Suppressor macrophage treated with lipopolysaccharide for 1 hour (primary cell): ENCODE measurements at regions not wholly inside any gene's neighbourhood (a gene's known extent, or its start where the extent isn't known, plus 50 kb on each side); places are given as distances from the start of the nearest gene placed in this dataset.
"Not testable (repeated sequence)": the region's sequence is repeated elsewhere in the genome, so short reads cannot be mapped to it uniquely, and the experiment has no call there.

Source experiments
- DNase-seq, 3 donors: peaks; one replicate each; pipeline ENCODE4 v3.0.0-alpha.2; 2020 to 2022

GRCh38 chr1:817071-817599, 106.6 kb upstream of the SAMD11 start:
- DNase-seq: peak; percentile 79 to 94 (median 92)

GRCh38 chr1:817658-818617, 105.8 kb upstream of the SAMD11 start:
- not testable (repeated sequence) for DNase-seq

GRCh38 chr1:818618-819291, 105.0 kb upstream of the SAMD11 start:
- no peak for DNase-seq

GRCh38 chr1:820962-821361, 102.8 kb upstream of the SAMD11 start:
- no peak for DNase-seq

- DNase-seq: peak in 1 of 3 donors; percentile 12
Measured at GRCh38 chr1:826808-827207, 96.9 kb upstream of the SAMD11 start.

GRCh38 chr1:827211-828063, 96.3 kb upstream of the SAMD11 start:
- peak; percentile 95 to 98 (median 96) for DNase-seq

- DNase-seq: not testable (repeated sequence)
Measured at GRCh38 chr1:829324-829723, 94.4 kb upstream of the SAMD11 start.

GRCh38 chr1:829932-830331, 93.8 kb upstream of the SAMD11 start:
- not testable (repeated sequence) for DNase-seq

- DNase-seq: not testable (repeated sequence)
Measured at GRCh38 chr1:830750-831149, 93.0 kb upstream of the SAMD11 start.

GRCh38 chr1:831522-831921, 92.2 kb upstream of the SAMD11 start:
- DNase-seq: no peak

- no peak for DNase-seq
Measured at GRCh38 chr1:832136-832535, 91.6 kb upstream of the SAMD11 start.

GRCh38 chr1:833226-833625, 90.5 kb upstream of the SAMD11 start:
- DNase-seq: not testable (repeated sequence)

GRCh38 chr1:835509-835908, 88.2 kb upstream of the SAMD11 start:
- DNase-seq: not testable (repeated sequence)

- not testable (repeated sequence) for DNase-seq
Measured at GRCh38 chr1:837601-838000, 86.1 kb upstream of the SAMD11 start.

- not testable (repeated sequence) for DNase-seq
Measured at GRCh38 chr1:838291-838690, 85.4 kb upstream of the SAMD11 start.

- DNase-seq: not testable (repeated sequence)
Measured at GRCh38 chr1:840592-840991, 83.1 kb upstream of the SAMD11 start.

- not testable (repeated sequence) for DNase-seq
Measured at GRCh38 chr1:841671-842425, 81.9 kb upstream of the SAMD11 start.

GRCh38 chr1:842799-843198, 80.9 kb upstream of the SAMD11 start:
- not testable (repeated sequence) for DNase-seq

- DNase-seq: not testable (repeated sequence)
Measured at GRCh38 chr1:843946-844345, 79.8 kb upstream of the SAMD11 start.

- no peak for DNase-seq
Measured at GRCh38 chr1:844472-845026, 79.2 kb upstream of the SAMD11 start.

GRCh38 chr1:845641-846040, 78.1 kb upstream of the SAMD11 start:
- DNase-seq: not testable (repeated sequence)
